ENCODE measurements at regions not wholly inside any gene's neighbourhood (a gene's known extent, or its start where the extent isn't known, plus 50 kb on each side); places are given as distances from the start of the nearest gene placed in this dataset.

GRCh38 chr3:168883145-168883544, 780.4 kb downstream of the MECOM start (continued):
- no peak for TF ChIP-seq ETS1 (IDR thresholded peaks at IDR 0.05)
- no peak for TF ChIP-seq STAT1 (IDR thresholded peaks at IDR 0.05; ENCODE audit: unreplicated experiment)
- TF ChIP-seq ZNF114 (CRISPR knock-in tag; IDR thresholded peaks at IDR 0.05) = no peak
- no peak for TF ChIP-seq REST (IDR thresholded peaks at IDR 0.05; ENCODE audit: unreplicated experiment)
- TF ChIP-seq JUNB (IDR thresholded peaks at IDR 0.05; ENCODE audit: unreplicated experiment) = no peak

GRCh38 chr3:168881804-168882203, 781.7 kb downstream of the MECOM start:
- Histone ChIP-seq H3K4me2 (no peak overlapping the region), H3F3A (replicated peaks; ENCODE audit: low read depth) (no peaks in the 10 kb centered on the region), H3K27me3 (ENCODE audit: insufficient read depth) (no peaks in the 10 kb centered on the region), H4K20me1 (replicated peaks; ENCODE audit: insufficient read depth) (no peaks in the 10 kb centered on the region), H3K4me3 (no peak overlapping the region), H3K4me1 (ENCODE audit: insufficient read depth) (peaks cover 15% of the 10 kb centered on the region), H3K36me3 (ENCODE audit: insufficient read depth) (no peaks in the 10 kb centered on the region), H2AFZ (no peak overlapping the region), H3K9me2 (ENCODE audit: insufficient read depth) (no peaks in the 10 kb centered on the region), H3K79me2 (replicated peaks; ENCODE audit: insufficient read depth) (no peaks in the 10 kb centered on the region), H3K27ac (ENCODE audit: low read depth) (no peak overlapping the region)
- ATAC-seq = no peak
- Mint-ChIP-seq H3K9me3 (no peaks in the 10 kb centered on the region), H3K36me3 (ENCODE audit: low read depth) (no peaks in the 10 kb centered on the region), H3K27me3 (ENCODE audit: insufficient read depth, low read depth, poor library complexity) (peaks cover 3% of the 10 kb centered on the region), H3K27ac (no peak overlapping the region), H3K4me1 (peaks cover 30% of the 10 kb centered on the region), H3K4me3 (no peak overlapping the region)
- no peak for DNase-seq (ENCODE audit: low spot score)
- no peak for TF ChIP-seq CREB1 (CRISPR knock-in tag; IDR thresholded peaks at IDR 0.05; ENCODE audit: low read depth)
- TF ChIP-seq POLR2AphosphoS5 (IDR thresholded peaks at IDR 0.05; ENCODE audit: low read depth) = no peak
- TF ChIP-seq NANOG (IDR thresholded peaks at IDR 0.05; ENCODE audit: borderline replicate concordance) = no peak
- TF ChIP-seq JUNB (IDR thresholded peaks at IDR 0.05; ENCODE audit: unreplicated experiment) = no peak
- TF ChIP-seq STAT1 (IDR thresholded peaks at IDR 0.05; ENCODE audit: unreplicated experiment) = no peak
- TF ChIP-seq EZH2 (IDR thresholded peaks at IDR 0.05; ENCODE audit: low read depth, unreplicated experiment) = no peak
- TF ChIP-seq ZNF114 (CRISPR knock-in tag; IDR thresholded peaks at IDR 0.05) = no peak
- no peak for TF ChIP-seq ZNF462 (CRISPR knock-in tag; IDR thresholded peaks at IDR 0.05)
- no peak for TF ChIP-seq ZNF331 (CRISPR knock-in tag; IDR thresholded peaks at IDR 0.05; ENCODE audit: low read depth)
- no peak for TF ChIP-seq CTCF (conservative IDR thresholded peaks at IDR 0.05; ENCODE audit: low read depth in 2 of 2)
- TF ChIP-seq EZH2phosphoT487 (IDR thresholded peaks at IDR 0.05; ENCODE audit: unreplicated experiment) = no peak

Data from GM23338 (cell line).